ENCODE measurements at regions not wholly inside any gene's neighbourhood (a gene's known extent, or its start where the extent isn't known, plus 50 kb on each side); places are given as distances from the start of the nearest gene placed in this dataset.

DNA sequence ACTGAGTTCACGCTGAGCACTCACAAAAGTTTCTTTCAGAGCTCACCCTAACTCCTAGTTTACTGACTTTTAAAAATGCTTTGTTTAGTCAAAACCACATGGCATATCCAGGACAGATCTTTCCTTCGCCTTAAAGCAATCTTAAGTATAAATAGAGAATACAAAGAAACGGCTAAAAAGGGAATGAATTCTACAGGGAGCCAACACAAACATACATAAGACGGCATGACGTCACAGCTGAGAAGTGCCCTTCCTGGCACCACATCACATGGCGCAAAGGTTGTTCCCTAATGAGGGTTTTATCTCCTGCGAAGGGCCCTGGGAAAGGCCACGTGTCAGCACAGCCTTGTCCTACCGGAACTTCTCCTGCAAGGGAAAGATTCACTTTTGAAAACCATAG, 141.3 kb downstream of the IRX1 start:
- no peak for DNase-seq

DNA sequence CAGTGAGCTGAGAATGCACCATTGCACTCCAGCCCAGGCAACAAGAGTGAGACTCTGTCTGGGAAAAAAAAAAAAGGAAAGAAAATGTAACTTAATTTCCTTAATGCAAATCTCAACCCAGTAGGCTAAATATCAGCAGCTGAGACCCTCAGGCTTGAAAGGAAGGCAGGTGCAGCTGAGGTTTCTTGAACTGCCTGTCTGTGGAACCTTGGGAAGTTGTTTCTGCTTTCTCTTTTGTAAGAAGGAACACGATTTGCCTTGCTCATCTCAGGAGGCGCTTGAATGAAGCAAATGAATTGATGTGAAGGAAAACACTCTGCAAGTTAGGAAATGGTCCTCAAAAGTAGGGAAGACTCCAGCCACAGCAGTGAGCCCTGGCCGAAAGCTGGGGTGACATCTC, 143.3 kb downstream of the IRX1 start:
- DNase-seq, result no peak

DNA sequence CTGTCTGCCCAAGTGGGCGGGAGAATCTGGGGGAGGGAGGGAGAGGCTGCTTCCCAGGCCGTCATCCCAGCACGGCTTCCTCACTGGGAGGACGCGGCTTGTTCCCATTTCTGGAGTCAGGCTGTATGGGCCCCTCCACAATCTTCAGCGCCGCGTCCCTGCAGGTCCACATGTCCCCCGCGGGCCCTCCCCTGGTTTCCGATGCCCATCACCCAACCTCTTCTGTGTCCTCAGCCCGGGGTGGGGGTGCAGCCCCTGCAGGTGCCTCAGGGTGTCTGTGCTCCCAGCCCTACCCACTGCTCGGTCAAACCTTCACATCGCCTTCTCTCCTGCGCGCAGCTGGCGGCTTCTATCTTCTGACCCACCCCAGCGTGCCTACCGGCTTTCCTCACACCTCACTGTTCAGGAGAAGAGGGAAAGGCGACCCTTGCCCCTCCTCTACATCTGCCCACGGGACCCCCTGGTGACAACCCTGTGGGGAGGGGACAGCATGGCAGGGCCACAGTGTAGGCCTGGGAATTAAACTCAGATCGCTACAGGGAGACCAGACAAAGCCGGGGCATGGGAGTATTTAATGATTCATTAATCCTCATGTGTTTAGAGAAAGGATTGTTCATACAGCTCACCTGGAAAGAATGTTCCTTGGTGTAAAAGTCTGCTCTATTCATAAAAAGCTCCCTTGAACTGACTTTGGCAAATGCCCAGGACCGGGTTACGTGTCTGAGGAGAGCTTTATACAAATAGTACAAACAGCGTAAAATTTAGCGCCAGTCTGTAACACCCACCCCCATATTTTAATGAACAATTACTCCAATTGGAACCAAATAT, 145.1 kb downstream of the IRX1 start:
- no peak for DNase-seq

DNA sequence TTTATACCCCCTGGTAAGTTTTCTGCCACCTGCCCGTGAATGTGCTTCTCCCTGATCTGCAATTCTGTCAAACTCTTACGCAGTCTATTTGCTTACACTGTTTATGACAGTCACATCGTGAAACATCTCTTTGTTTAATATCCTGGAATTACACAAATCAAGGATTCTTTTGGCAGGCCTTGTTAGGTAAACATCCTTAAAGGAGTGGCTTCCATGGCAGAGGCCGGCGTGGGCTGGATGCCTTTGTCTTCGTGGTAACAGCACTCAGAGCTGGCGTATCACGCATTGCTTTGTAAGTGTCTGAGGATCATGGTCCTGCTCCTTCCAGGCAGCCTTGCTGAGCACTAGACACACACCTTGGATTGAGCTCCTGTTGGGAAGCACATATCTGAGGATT, 145.7 kb downstream of the IRX1 start:
- no peak for DNase-seq

DNA sequence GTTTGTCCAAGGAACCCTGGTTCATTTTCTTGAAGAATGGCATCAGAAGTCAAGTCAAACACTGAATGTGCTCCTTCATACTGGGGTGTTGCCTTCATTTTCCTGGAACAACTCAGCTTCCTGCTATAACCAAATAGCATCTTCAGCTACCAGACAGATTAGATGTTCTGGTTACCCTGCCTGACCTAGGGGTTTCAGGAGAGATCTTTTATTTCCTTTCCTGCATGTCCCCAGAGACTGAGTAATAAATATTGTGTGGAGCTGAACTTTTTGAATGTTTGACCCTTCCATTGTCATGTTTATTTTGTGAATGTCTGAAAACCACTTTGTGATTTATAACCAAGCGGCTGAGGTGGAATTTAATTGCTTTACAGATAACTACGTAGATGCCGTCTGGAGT, 147.1 kb downstream of the IRX1 start:
- DNase-seq, result no peak

DNA sequence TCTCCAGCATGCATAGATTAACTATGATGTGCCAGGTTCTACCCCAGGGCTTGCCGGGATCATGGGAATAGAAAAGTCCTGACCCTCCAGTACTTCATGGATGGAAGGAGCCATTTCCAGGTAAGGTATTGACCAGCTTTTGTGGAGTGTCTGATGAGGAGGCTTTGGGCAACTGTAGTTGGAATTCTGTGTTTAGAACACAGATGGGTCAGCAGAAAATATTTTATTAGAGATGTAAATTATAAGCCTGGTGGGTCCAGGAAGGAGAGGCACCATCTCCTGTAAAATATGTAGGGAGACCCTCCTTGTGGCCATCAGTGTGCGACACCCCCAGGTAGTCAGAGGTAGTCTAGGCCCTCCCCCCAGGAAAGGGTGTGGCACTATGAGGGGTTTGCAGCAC, 156.2 kb downstream of the IRX1 start:
- no peak for DNase-seq

DNA sequence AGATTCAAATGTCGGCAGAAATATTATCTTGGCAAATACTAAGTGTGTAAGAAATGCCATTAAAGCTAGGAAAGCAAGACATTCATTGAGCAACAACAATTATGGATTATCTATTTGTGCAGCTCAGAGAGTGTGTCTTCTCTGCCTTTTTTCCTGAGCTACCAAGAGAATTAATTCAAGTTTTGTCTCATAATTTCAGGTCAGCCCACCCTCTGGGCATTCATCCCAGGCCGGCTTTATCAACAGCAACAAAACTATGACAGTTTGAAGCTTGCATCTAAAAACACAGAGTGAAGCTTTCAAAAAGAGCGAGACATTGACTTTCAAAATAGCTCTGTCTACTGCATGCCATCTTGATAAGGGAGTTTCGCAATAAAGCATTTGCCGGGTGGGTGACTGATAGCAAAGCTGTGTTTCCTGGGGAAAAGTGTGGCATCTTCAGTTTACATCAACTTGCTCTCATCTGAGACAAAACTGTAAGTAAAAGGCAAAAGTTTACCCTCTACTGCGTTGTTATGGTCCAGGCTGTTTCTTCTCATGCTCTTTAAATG, 182.4 kb downstream of the IRX1 start:
- no peak for DNase-seq

DNA sequence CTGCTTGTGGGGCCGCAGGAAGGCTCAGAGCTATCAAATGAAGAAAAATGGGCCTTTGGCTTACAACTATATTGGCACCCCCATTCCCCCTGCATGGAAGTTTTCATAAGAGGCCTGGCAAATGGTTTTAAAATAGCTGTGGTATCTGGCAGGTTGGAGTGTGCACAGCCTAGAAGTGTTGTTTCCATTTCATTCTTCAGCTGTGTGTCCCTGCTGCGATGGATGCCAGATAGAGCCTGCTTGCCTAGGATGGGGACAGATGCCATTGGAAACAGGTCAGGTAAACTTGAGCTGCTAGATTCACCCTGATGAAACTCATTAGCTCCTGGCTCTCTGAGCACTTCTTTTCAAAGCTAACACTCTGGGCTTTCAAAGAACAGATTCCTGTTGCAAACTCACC, 183.3 kb downstream of the IRX1 start:
- no peak for DNase-seq

DNA sequence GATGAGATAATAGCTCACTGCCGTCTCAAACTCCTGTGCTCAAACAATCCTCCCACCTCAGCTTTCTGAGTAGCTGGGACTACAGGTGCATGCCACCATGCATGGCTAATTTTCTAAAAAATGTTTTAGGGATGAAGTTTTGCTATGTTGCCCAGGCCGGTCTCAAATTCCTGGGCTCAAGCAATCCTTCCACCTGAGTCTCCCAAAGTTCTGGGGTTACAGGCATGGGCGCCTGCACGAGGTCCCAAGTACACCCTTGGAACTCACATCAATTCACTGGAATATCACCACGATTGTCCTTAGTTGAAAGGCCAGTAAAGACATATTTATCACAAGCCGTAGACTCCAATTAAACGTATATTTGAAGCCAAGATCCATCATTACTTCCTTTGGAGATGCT, 184.6 kb downstream of the IRX1 start:
- DNase-seq, result no peak

DNA sequence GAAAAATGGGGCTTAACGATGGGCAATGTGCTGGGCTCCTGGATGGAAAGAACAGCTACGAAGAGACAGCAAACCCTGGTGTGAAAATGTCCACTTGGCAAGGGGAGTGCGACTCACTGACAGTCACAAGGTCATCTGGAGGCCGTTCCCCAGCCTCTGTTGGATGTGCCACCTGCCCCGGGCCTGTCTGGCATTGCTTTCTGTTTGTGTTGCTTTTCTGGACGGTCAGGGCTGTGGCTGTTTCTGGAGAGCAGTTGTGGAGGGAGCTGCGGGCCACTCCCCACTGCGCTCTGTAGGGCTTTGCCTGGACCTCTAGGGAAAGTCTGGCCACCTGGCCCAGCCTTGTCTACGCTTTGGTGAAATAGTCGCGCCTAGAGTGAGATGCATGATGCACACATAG, 185.3 kb downstream of the IRX1 start:
- DNase-seq, result no peak

DNA sequence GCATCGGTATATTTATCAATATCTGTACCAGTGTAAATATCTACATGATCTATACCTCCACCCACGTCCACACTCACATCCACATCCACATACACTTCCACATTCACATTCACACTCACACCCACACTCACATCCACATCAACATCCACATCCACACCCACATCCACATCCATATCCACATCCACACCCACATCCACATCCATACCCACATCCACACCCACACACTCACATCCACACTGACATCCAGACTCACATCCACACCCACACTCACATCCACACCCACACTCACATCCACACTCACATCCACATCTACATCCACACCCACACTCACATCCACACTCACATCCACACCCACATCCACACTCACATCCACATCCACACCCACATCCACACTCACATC, 189.2 kb downstream of the IRX1 start:
- no peak for DNase-seq

DNA sequence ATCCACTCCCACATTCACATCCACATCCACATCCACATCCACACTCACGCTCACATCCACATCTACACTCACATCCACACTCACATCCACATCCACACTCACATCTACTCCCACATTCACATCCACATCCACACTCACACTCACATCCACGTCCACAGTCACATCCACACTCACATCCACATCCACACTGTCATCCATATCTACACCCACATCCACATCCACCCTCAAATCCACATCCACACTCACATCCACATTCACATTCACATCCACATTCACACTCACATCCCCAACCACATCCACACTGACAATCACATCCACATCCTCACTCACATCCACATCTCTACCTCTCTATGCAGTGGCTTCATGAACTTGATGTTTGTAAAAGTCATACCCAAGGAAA, 190.5 kb downstream of the IRX1 start:
- DNase-seq, result no peak

DNA sequence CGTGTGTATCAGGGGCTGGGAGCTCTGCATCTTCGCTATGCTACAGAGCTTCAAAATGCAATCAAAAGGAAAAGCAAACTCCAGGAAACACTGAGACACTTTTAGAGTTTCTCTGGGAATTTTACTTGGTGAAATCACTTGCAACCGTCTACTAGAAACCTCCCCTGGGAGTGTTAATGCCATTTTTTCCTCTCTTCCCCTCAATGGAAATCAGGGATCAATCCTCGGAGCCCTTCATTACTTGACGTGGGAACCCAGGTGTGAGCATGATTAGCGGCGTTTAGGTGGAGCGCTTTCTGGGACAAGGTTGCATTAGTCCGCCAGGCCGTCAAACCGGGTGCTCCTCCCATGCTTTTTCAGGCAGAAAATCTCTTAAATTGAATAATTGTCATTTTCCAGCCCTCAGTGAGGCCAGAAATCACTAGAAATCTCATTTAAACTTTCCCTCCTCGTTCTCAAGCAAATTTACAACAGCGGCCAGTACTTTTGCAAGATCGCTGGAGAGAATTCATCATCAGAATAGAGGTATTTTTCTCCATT, 191.3 kb downstream of the IRX1 start:
- DNase-seq, result no peak

DNA sequence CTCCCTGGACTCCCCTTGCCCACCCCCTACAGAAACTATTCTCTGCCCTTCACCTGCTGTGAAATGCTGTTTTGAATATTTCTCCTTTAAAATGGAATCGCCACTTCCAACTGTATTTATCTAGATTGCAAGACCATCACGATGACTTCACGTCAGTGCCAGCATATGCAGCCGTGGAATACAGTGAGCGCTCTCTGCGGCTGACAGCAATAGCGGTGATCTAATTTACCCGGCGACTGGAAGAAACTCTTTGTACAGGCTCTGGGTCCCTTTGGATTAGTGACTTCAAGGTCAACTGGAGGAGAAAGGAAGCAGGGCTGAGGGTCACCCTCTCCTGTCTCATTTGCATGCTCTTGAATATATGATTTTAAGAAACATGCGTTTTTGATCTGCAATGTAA, 192.0 kb downstream of the IRX1 start:
- no peak for DNase-seq

DNA sequence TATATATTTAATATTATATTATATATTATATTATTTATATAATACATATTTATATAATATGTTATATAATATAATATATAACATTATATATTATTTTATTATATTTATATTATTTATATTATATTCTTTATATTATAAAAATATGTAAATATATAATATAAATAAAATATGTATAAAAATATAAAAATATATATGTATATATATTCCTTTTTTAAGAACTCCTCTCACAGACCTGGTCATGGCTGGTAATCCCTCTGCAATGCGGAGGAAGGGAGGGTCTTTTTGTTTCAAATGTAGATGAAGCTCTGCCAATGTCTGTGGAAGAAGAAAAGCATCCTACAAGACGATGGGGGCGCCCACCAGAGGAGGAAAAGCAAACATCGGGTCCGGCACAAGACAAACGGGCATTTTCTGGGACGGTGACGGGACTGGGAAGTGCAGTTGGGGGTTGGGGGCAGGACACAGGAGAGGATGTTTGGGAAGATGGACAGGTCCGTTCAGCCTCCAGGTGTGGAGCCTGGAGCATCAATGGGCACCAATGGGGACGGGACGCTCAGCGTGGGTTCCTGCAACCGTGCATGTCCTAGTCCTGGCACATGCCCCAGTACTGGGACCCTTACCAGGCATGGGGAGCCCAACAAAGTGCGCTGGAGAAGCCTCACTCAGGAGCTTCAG, 194.0 kb downstream of the IRX1 start:
- no peak for DNase-seq

DNA sequence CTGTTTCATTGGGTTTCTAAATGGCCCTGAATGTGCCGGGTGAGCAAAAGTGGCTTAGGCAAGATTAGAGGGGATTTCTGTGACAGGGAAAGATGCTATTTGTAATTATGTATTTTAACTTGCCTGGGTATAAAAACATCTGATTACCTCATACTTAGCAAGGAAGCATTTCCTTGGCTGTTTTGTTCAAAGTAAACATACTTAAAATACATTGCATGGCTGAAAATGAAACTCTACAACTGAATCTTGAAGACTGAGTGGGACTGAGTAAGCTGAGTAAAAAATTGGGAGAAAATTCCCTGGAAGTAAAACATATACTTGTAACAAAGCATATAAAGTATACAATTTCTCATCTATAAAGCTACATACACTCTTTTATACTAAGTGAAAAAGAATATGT, 197.5 kb downstream of the IRX1 start:
- no peak for DNase-seq

DNA sequence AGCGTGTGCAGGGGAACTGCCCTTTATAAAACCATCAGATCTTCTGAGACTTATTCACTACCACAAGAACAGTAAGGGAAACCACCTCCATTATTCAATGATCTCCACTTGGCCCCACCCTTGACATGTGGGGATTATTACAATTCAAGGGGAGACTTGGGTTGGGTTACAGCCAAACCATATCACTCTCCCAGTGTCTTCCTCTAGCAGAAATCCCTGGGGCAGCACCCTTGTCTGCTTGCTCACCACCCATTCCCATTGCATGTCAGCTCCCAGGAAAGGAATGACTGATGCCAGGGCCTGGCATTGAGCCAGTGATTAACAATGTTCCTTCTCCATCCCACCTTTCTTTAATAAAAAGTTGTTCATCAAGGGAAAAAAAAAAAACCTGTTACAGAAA, 199.0 kb downstream of the IRX1 start:
- DNase-seq, result no peak

DNA sequence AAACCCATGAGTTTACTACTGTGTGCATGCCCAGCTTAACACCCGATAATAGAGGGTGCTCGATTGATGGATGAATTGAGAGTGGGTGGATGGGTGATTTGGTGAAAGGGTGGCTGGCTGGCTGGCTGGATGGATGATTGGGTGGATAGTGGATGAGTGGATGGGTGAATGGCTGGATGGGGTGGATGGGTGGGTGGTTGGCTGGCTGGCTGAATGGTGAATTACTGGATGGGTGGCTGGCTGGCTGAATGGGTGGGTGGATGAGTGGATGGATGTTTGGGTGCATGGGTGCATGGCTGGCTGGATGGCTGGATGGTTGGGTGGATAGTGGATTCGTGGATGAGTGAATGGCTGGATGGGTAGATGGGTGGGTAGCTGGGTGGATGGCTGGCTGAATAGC, 201.1 kb downstream of the IRX1 start:
- no peak for DNase-seq

DNA sequence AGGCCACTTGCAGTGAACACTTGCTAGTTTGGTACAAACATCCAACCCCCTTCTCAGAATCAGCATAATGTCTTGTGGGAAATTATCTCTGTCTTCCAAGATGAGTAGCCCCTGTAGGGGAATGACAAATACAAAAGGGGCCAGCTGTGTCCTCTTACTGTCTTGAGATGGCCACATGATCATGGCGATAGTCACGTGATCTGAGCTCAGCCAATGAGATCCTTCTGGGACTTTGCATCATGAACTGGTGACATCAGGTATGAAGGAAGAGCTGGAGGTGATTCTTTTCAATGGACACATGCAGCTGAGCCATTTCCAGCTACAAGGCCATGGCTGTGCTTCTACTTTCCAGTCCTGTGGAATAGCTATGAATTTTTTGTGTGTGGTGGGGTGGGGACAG, 206.3 kb downstream of the IRX1 start:
- no peak for DNase-seq

DNA sequence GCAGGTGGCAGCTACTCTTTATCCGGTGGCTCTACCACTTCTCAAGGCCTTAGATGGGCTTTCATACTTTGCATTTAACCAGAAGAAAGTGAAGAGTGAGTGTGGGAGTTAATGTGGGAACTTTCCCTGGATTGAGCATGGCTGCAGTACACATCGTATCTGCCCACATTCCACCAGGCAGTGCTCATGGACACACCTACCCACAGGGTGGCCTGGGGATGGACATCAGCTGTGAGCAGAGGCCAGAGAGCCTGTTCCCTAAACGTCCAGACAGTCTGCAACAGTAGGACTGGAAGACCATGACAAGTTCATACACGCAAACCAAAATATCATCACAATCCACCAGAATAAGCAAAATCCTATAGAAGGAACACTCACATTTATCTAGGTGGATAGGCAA, 213.8 kb downstream of the IRX1 start:
- DNase-seq, result no peak

DNA sequence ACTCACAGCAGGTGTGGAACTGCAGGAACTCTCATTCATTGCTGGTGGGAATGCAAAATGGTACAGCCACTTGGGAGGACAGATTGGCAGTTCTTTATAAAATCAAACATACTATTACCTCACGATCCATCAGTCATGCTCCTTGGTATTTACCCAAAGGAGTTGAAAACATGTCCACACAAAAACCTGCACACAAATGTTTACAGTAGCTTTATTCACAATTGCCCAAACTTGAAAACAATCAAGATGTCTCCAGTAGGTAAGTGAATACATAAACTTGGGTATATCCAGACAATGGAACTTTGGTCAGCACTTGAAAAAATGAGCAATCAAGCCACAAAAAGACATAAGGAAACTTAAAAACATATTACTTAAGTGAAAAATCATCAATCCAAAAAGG, 215.5 kb downstream of the IRX1 start:
- DNase-seq, result no peak

DNA sequence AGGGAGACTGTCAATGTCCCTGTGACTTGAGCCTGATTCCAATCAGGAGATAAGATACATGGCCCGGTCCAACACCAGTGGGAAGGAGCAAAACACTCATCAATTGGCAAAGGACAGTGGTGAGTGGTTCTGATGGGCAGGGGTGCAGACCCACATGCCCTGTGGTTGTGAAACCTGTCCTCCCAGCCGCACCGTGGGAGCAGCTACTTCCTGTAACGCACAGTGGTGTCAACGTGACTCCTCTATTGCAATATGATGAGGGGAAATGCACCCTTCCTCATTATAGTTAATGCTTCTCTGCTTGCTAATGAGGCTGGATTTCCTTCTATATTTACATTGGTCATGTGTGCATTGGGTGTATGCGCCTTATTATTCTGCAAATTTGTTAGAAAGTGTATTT, 223.0 kb downstream of the IRX1 start:
- DNase-seq, result no peak

DNA sequence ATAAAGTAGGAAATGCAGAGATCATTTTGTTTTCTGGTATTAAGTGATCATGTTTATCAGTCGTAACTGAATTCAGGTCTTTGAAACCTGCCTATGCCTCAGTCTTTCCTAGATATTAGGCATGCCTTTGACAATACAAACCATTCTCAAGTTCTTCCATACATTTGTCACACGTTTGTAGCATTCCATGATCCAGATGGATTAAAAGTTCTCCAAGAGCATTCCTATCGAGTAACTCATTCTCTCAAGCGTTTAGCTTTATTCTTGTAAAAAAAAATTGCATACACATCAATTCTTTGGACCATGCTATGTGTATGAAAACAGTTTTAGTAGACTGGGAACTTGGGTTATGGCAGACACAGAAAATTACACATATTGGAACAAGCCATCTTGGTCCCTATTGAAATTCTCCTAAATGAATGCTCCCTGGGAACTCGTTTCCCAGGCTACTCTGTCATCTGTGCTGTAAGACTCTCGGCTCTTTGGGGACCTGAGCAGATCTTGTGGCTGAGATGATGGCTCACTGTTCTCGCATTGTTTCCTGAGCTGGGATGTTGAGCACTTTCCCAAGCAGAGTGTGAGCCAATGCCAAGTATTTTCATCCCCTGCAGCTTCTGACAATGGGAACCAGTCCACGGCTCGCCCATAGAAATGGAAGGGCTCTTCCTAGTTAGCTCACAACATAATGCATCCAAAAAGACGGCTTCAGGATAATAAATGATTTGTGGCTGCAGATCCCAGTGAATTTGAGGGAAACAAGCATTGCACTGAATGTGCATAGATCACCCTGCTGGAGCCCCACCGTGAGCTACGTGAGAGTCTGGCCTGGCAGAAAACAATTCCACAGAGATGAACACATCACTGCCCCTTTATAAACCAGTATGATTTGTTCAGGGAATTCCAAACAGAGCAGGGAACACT, 230.2 kb downstream of the IRX1 start:
- no peak for DNase-seq

Data from NCI-H69 (cell line).